Posterior vena cava (tissue), 2 donors: ENCODE measurements at regions not wholly inside any gene's neighbourhood (a gene's known extent, or its start where the extent isn't known, plus 50 kb on each side); places are given as distances from the start of the nearest gene placed in this dataset.

Experiments used
- DNase-seq: peaks from one replicate; pipeline ENCODE4 v3.0.0-alpha.2; 2020; ENCODE audit warnings: low spot score
- intact Hi-C, 2 donors: fragments of 100-400 bp; cut with DNase I; formaldehyde crosslinking; loops; one replicate each; pipeline versions ENCODE4 v1.14.1 to v1.14.2; 2022 to 2023
- donor health status: DM: yes; HTN: yes; CAD: no.
- donor health status: DM: yes; HTN: yes; CAD: no.

DNA sequence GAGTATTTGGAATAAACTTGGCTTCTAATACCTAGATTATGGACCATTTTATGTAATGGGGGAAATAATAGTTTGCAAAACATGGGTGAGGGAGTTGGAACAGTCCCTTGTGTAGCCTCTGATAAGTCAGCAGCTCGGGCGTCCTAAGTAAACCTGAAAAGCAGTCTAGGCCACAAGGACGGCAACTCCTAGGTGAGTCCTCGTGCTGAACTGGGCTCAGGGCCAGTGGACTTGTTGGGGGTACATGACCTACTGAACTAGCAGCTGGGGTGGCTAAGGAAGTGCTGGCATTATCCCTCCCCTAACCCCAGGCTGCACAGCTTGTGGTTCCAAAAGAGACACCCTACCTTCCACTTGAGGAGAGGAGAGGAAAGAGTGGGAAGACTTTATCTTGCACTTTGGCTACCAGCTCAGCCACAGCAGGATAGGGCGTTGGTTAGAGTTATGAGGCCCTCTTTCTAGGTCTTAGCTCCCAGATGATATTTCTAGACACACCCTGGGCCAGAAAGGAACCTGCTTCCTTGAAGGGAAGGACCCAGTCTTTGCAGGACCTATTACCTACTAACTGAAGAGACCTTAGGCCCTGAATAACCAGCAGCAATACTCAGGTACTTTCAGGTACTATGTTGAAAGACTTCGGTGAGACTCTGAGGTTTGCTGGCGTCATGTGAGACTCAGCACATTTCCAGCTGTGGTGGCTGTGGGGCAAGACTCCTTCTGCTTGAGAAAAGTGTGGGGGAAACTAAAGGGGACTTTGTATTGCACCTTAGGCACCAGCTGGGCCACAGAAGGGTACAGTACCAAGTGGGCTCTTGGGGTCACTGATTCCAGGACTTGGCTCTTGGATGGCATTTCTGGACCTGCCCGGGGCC is 71.0 kb downstream of the AQP4 start:
- intact Hi-C loops = no loop called here
- no peak for DNase-seq

DNA sequence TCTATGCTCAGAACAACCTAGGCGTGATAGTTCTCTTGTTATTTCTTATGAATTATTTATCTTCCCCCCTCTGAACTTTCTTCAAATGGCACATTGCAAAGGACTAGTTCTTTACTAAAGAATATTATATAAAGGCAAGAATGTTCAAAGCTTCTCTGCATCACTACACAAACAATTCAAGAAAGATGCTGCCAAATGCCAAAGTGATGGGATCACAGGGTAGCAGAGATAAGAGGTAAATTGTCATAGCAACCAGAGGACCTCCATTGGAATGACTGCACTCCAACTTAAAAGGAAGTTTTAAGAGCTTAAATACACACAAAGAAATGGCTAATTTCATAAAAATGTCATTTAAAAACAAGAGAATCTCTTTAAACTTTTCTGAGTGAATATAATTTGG is 72.8 kb downstream of the AQP4 start:
- intact Hi-C loops = no loop called here
- DNase-seq = no peak

DNA sequence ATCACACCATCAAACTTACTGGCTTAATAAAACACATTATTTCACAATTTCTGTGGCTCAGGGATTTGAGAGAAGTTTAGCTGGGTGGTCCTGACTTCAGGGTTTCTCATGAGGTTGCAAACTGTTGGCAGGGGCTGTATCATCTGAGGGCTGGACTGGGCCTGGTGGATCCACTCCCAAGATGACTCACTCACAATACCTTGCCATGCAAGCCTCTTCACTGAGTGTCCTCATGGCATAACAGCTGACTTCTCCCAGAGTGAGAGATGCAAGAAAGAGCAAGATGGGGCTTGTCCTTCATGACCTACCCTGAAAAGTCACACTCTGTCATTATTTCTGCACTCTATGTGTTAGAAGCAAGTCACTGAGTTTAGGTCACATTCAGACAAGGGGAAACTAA is 73.8 kb downstream of the AQP4 start:
- no peak for DNase-seq
- intact Hi-C loops = no loop called here

DNA sequence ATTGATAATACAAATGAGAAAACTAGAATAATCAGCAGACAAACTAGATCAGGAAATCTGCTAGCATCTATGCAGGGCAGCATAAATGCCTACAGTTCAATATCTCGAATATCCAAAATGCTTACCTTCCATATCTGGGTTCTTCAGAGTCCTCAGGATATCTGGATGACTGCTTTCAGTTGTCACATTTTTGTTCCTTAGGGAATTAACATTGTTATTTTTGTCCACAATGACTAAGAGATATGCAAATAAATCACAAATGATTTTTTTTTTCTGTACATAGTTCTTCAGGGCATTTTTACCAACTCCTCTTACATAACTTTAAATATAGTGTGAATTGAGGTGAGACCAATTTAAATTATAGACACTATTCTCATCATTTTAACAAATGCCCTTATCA is 80.9 kb downstream of the AQP4 start:
- intact Hi-C loops = no loop called here

DNA sequence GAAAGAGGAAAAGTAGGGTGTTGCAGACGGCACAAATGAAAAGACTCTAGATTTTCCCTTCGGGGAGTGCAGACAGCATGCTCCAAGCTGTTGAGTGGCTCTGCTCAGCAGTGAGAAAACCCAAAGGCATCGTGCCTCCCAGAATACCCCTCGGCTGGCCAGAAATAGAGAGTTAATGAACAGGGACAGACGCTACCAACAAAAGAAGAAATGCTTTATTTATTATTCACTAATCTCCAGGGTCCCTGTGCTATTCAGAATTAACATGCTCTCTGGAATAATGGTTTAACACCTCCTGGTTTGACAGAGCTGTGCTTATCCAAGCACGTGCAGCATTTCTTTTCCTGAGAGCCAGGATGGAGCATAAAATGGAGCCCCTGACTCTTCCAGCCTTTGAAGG is 82.3 kb downstream of the AQP4 start:
- intact Hi-C loops = no loop called here
- no peak for DNase-seq

More for the DNA sequence above, 80.9 kb downstream of the AQP4 start:
- DNase-seq = no peak

DNA sequence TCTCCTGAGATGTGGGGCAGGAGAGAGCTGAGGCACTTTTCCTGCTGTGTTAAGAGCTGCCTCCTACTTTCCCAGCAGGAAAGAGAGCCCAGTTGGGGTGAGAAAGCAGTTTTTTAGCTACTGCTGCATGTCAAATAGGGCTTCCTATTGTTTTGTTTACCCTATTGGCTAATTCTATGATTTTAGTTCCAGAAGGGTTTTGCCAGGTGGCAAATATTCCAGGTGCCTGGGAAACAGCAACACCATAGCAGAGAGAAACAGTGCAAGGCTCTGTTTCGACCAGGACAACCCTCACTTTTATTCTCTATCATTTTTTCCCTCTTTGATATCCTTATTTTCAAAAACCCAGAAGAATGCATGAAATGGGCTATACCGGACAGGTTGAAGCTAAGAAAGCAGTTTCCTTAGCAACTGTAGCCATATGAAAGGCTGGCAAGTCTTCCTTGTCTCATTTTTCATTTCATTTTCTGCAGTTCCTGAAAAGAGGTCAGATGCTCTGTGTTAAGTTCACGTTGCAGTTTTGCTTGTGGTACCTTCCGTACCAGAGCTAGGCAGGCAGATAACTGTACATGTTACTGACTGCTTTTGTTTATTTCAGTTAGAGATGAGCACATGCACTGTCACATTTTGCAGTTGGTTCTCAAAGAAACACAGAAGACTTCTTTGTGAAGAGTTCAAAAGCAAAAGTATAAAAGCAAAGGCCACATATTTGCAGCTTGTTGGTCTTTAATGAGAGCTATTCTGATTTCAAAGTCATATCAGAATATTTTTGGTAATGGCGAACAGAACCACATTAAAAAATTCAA is 84.8 kb downstream of the AQP4 start:
- no peak for DNase-seq
- intact Hi-C loops = no loop called here

GRCh38 chr18:26778054-26778393 is 87.5 kb downstream of the AQP4 start:
- intact Hi-C loops = no loop called here
- no peak for DNase-seq

GRCh38 chr18:26777351-26778053 is 88.0 kb downstream of the AQP4 start:
- no peak for DNase-seq
- intact Hi-C loops = no loop called here

- DNase-seq = no peak
- intact Hi-C loops = no loop called here
Measured at GRCh38 chr18:26772691-26773090, 92.8 kb downstream of the AQP4 start.

GRCh38 chr18:26771524-26771923 is 94.0 kb downstream of the AQP4 start:
- no peak for DNase-seq
- intact Hi-C loops = no loop called here

- intact Hi-C loops = no loop called here
- no peak for DNase-seq
Measured at GRCh38 chr18:26768385-26768784, 97.1 kb downstream of the AQP4 start.

- intact Hi-C loops = no loop called here
- DNase-seq = no peak
Measured at GRCh38 chr18:26765498-26765897, 100.0 kb downstream of the AQP4 start.

- intact Hi-C loops = no loop called here
- no peak for DNase-seq
Measured at GRCh38 chr18:26764586-26764985, 100.9 kb downstream of the AQP4 start.

DNA sequence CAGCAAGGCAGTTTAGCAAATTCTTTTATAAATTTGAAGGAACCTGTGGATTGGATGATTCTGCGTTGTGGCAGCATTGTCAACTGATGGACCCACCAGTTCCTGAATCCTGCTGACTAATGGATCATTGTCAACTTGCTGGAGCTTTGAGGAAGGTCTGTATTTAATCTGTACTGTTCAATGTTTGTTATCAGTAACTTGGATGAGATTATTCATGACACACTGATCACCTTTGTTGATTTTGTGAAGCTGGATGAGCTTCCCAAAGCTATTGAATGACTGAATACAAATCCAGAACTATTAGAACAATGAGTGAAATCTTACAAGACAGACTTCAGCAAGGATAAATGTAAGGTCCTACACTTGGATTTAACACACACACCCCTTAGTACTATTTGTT is 101.3 kb downstream of the AQP4 start:
- intact Hi-C loops = no loop called here
- DNase-seq = no peak

GRCh38 chr18:26763446-26764110 is 101.9 kb downstream of the AQP4 start:
- no peak for DNase-seq
- intact Hi-C loops = no loop called here

DNA sequence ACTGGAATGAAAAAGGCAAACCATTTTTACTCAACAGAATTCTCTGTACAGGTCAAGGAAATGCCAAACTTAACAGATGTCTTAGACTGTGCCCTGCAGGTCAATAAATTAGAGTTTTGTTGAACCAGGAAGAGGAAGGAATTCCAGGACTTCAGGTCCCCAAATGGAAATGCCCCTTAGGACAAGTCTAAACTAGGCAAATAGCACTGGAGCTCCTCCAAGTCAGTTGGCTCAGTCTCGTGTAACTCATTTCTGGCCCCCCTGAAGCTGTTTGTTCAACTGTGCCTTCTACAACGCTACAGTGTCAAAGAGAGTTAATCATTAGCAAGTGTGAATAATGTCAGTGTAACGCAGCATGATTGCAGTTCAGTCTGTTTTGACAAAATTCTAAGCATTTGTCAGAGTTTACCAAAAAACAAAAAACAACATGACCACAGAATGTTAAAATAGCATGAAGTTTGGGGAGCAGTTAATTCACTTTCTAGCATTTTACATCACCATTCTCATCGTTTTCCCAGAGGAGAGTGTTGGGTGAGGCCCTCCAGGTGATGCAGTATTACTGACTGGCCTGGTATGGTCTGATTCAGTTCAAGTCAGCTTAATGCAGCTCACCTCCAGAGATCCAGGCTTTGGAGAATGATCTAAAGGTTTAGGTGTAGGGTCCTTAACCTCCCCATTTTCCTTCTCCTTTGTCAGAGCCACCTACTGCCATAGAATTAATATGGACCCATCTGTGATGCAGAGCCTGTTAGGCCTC is 108.1 kb downstream of the AQP4 start:
- DNase-seq = no peak
- intact Hi-C loops = no loop called here

- DNase-seq = no peak
- intact Hi-C loops = no loop called here
Measured at GRCh38 chr18:26756556-26756955, 109.0 kb downstream of the AQP4 start.

- intact Hi-C loops = no loop called here
- no peak for DNase-seq
Measured at GRCh38 chr18:26746826-26747475, 118.6 kb downstream of the AQP4 start.

DNA sequence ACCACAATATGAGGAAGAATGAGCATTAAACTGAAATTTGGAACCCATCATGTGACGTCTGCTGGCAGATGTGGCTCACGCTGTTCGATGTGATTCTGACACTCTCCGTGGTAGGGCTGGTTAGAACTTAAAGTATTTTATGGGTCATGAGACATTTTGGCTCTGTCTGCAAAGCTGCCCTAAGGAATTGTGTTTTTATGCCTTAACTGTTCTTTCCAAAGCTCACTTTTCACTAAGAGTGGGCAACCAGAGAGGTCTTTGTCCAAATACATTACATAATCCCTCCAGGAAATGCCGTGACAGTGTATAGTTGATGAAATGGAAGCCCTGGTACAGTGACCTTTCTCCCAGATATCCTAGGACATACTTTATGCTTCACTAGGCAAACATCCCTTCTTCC is 119.1 kb downstream of the AQP4 start:
- intact Hi-C loops = no loop called here
- DNase-seq = no peak
